GM21737 (cell line): ENCODE measurements at regions not wholly inside any gene's neighbourhood (a gene's known extent, or its start where the extent isn't known, plus 50 kb on each side); places are given as distances from the start of the nearest gene placed in this dataset.
"Not testable (repeated sequence)": the region's sequence is repeated elsewhere in the genome, so short reads cannot be mapped to it uniquely, and the experiment has no call there.

Experiments used
- ATAC-seq: cut with Tn5 transposase; IDR thresholded peaks from one replicate; pipeline ENCODE4 v1.9.1; 2021; ENCODE audit warnings: mild to moderate bottlenecking, moderate library complexity; ENCODE audit not compliant: unreplicated experiment

- no peak for ATAC-seq
Measured at GRCh38 chr19:27720155-27720554, 1492.8 kb downstream of the UQCRFS1 start.

- no peak for ATAC-seq
Measured at GRCh38 chr19:27719034-27719433, 1493.9 kb downstream of the UQCRFS1 start.

- no peak for ATAC-seq
Measured at GRCh38 chr19:27718234-27718633, 1494.7 kb downstream of the UQCRFS1 start.

- no peak for ATAC-seq
Measured at GRCh38 chr19:27717825-27718224, 1495.1 kb downstream of the UQCRFS1 start.

- ATAC-seq = no peak
Measured at GRCh38 chr19:27716922-27717321, 1496.0 kb downstream of the UQCRFS1 start.

DNA sequence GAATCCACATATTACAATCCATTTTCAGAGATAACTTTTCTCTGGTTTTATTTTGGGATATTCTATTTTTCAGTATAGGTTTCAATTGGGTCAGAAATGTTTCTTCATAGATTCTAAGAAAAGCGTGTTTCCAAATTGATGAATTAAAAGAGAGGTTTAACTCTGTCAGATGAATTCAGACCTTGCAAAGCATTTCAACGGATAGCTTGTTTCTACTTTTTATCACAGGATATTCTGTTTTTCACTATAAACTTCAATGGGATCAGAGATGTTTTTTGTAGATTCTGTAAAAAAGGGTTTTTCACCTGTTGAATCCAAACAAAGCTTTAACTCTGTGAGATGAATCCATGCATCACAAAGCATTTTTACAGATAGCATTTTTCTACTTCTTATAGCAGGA, 1498.1 kb downstream of the UQCRFS1 start:
- no peak for ATAC-seq

DNA sequence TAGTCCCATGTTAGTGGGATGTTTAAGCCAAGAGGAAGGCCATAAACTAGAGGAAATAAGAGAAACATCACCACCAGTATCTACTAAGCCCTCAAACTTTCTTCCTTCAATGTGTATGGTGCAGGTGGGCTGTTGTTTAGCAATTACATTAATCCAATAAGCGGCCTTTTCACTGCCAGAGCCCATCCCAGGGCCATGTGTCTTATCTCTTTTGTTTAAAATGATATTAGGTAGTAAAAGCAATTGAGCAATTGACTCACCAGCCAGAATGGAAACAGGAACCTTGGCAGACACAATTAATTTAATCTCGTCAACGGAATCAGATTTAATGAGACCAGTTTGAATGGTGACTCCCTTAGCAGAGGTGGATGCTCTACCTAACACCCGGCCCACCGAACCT, 1503.5 kb downstream of the UQCRFS1 start:
- no peak for ATAC-seq

DNA sequence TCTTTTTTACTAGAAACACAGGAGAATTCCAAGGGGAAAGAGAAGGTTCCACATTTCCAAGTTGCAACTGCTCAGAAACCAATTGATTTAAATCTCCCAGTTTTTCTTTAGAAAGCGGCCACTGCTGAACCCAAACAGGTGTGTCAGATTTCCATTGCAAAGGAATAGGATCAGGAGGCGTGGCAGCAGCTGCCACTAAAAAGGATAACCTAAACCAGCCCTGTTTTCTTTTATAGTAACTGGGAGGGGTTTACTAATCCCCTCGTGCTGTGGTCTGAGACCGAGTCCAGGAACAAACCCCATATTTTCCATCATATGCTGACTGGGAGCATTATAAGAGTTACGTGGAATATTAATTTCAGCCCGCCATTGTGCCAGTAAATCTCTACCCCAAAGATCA, 1504.0 kb downstream of the UQCRFS1 start:
- ATAC-seq = not testable (repeated sequence)

- ATAC-seq = not testable (repeated sequence)
Measured at GRCh38 chr19:27707026-27707425, 1505.9 kb downstream of the UQCRFS1 start.

GRCh38 chr19:27705896-27706295, 1507.1 kb downstream of the UQCRFS1 start:
- ATAC-seq = no peak

GRCh38 chr19:27694361-27695055, 1518.4 kb downstream of the UQCRFS1 start:
- no peak for ATAC-seq

DNA sequence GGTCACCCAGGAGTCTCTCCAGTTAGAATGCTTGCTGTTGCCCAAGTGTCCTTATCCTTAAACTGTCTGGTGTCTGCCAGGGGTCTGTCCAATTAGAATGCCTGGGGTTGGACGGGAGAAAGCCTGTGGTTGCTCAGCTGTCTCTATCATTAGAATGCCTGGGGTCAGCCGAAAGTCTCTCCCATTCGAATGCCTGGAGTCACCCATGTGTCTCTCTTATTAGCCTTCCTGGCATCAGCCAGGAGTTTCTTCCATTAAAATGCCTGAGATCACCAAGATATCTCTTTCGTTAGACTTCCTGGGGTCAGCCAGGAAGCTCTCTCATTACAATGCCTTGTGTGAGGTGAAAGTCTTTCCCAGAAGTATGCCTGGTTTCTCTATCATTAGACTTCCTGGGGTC, 1521.0 kb downstream of the UQCRFS1 start:
- no peak for ATAC-seq

DNA sequence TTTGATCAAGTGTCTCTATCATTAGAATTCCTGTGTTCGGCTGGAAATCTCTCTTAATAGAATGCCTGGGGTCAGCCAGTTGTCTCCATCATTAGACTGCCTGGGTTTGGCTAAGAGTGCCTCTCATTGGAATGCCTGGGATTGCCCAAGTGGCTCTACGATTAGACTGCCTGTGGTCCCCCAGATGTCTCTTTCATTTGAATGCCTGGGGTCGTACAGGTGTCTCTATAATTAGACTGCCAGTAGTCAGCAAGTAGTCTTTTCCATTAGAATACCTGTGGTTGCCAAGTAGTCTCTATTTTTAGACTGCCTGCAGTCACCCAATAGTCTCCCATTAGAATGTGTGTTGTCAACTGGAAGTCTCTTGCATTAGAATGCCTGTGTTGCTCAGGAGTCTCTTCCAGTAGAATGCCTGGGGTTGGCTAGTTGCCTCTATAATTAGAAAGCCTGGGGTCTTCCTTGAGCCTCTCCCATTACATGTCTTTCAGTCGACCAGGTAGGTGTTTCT, 1523.2 kb downstream of the UQCRFS1 start:
- no peak for ATAC-seq

DNA sequence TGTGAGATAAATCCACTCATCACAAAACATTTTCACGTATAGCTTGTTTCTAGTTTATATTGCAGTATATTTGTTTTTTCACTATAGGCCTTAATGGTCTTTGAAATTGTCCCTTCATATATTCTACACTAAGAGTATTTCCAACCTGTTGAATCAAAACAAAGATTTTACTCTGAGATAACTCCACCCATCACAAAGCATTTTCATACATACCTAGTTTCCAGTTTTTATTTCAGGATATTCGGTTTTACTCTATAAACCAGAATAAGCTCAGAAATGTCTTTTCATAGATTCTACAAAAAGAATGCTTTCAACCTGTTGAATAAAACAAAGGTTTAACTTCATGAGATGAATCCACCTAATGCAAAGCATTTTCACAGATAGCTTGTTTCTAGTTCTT, 1528.7 kb downstream of the UQCRFS1 start:
- no peak for ATAC-seq

DNA sequence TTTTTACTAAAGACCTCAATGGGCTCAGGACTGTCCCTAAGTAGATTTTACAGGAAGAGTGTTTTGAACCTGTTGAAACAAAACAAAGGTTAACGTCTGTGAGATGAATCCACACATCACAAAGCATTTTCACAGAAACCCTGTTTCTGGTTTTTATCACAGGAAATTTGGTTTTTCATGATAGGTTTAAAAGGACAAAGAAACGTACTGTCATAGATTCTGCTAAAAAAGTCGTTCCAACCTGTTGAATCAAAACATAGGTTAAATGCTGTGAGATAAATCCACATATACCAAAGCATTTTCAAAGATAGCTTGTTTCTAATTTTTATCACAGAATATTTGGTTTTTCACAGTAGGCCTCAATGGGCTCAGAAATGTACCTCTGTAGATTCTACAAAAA, 1531.0 kb downstream of the UQCRFS1 start:
- ATAC-seq = no peak

DNA sequence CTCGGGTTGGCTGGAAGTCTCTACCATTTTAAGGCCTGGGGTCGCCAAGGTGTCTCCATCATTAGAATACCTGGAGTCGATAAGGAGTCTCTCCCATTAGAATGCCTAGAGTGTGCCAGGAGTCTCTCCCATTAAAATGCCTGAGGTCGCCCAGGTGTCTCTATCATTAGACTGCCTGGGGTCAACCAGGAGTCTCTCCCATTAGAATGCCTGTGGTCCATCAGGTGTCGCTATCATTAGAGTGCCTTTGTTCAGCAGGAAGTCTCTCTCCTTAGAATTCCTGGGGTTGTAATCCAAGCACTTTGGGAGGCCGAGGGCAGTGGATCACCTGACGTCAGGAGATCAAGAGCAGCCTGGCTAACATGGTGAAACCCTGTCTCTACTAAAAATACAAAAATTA, 1533.0 kb downstream of the UQCRFS1 start:
- no peak for ATAC-seq

DNA sequence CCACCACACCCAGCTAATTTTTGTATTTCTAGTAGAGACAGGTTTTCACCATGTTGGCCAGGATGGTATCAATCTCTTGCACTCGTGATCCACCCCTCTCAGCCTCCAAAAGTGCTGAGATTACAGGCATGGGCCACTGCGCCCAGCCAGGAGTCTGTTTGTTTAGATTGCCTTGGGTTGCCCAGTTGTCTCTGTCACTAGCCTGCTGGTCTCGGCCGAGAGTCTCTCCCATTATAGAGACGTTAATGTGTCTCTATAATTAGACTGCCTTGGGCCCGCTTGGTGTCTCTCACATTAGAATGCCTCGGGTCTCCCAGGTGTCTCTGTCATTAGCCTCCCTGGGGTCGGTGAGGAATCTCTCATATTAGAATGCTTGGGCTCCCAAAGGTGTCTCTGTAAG, 1533.6 kb downstream of the UQCRFS1 start:
- ATAC-seq = no peak

DNA sequence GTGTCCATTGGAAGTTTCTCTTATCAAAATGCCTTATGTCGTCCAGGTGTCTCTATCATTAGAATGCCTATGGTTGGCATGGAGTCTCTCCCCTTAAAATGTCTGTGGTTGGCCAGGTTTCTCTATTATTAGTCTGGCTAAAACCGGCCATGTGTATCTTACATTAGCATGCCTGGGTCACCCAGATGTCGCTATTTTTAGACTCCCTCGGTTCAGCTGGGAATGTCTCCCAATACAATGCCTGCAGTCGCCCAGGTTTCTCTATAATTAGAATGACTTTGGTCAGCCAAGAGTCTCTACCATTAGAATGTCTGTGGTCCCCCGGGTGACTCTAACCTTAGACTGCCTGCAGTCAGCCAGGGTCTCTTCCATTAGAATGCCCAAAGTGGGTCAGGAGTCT, 1536.1 kb downstream of the UQCRFS1 start:
- ATAC-seq = no peak

GRCh38 chr19:27676334-27676733, 1536.6 kb downstream of the UQCRFS1 start:
- ATAC-seq = no peak

DNA sequence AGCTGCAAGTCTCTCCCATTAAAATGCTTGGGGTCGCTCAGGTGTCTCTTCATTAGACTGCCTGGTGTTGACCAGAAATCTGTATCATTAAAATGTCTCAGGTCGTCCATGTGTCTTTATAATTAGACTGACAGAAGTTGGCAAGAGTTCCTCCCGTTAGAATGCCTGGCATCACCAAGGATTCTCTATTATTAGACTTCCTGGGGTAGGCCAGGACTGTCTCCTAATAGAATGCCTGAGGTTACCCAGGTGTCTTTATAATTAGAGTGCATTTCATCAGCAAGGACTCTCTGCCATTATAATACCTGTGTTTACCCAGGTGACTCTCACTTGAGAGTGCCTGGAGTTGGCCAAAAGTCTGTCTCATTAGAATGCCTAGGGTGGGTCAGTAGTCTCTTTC, 1537.2 kb downstream of the UQCRFS1 start:
- no peak for ATAC-seq

DNA sequence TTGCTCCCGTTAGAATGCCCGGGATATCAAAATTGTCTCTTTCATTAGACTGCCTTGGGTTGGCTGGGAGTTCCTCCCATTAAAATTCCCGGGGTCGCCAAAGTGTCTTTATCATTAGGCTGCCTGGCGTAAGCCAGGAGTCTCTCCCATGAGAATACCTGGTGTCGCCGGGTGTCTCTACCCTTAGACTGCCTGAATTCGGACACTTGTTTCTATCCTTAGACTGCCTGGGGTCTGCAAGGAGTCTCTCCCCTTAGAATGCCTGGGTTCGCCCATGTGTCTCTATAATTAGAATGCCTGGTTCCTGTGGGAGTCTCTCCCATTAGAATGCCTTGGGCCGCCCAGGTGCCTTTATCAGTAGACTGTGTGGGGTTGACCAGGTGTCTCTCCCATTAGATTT, 1538.2 kb downstream of the UQCRFS1 start:
- no peak for ATAC-seq

DNA sequence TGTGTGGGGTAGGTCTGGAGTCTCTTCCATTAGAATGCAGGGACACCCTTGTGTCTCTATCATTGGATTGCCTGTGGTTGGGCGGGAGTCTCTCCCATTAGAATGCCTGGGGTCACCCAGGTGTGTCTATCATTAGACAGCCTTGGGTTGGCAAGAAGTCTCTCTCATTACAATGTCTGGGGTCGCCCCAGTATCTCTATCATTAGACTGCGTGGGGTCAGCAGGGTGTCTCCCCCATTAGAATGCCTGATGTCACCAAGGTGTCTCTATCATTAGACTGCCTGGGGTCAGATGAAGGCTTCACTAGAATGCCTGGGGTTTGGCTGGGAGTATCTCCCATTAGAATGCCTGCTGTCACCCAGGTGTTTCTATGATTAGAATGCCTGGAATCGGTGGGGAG, 1539.0 kb downstream of the UQCRFS1 start:
- no peak for ATAC-seq
